ENCODE measurements at regions not wholly inside any gene's neighbourhood (a gene's known extent, or its start where the extent isn't known, plus 50 kb on each side); places are given as distances from the start of the nearest gene placed in this dataset.

DNA sequence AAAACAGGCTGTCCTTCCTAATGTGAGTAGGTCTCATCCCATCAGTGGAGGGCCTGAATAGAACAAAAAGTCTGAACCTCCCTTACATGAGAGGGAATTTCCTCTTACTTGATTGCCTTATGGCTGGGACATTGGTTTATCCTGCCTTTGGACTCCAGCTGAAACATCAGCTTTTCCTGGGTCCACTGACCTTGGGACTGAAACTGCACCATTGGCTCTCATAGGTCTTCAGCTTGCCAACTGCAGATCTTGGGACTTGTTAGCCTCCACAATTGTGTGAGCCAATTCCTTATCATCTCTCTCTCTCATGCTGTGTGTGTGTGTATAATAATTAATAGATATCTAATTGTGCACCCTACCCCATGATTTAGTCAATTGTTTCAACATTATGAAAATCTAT, 375.3 kb upstream of the DDI1 start:
- TF ChIP-seq HDGF (IDR thresholded peaks at IDR 0.05; ENCODE audit: borderline replicate concordance), result no peak
- TF ChIP-seq SP1 (IDR thresholded peaks at IDR 0.05), result no peak
- TF ChIP-seq FOXA1 (IDR thresholded peaks at IDR 0.05), result no peak
